ENCODE measurements at regions not wholly inside any gene's neighbourhood (a gene's known extent, or its start where the extent isn't known, plus 50 kb on each side); places are given as distances from the start of the nearest gene placed in this dataset.
"Not testable (repeated sequence)": the region's sequence is repeated elsewhere in the genome, so short reads cannot be mapped to it uniquely, and the experiment has no call there.

- H3K4me1 Mint-ChIP-seq = no peaks in the 10 kb centered on the region
- peaks cover 5% of the 10 kb centered on the region for H3K27me3 Mint-ChIP-seq
Measured at GRCh38 chr3:64384561-64384960, 159.3 kb upstream of the PRICKLE2 start.

GRCh38 chr3:64382153-64382552 lies 156.9 kb upstream of the PRICKLE2 start:
- no peaks in the 10 kb centered on the region for H3K4me1 Mint-ChIP-seq
- H3K27me3 Mint-ChIP-seq = peaks cover 5% of the 10 kb centered on the region
- no peaks in the 10 kb centered on the region for H3K9me3 Mint-ChIP-seq
- H3K4me3 Mint-ChIP-seq = no peak overlapping the region
- no peaks in the 10 kb centered on the region for H3K36me3 Mint-ChIP-seq
- H3K27ac Mint-ChIP-seq = no peak overlapping the region

More at GRCh38 chr3:64384561-64384960, 159.3 kb upstream of the PRICKLE2 start:
- H3K36me3 Mint-ChIP-seq = no peaks in the 10 kb centered on the region
- H3K27ac Mint-ChIP-seq = no peak overlapping the region
- no peaks in the 10 kb centered on the region for H3K9me3 Mint-ChIP-seq
- H3K4me3 Mint-ChIP-seq = no peak overlapping the region

- Mint-ChIP-seq H3K36me3 (no peaks in the 10 kb centered on the region), H3K27ac (no peak overlapping the region), H3K27me3 (peaks cover 4% of the 10 kb centered on the region), H3K4me3 (no peak overlapping the region), H3K9me3 (no peaks in the 10 kb centered on the region), H3K4me1 (no peaks in the 10 kb centered on the region)
Measured at GRCh38 chr3:64381367-64381766, 156.1 kb upstream of the PRICKLE2 start.

- Mint-ChIP-seq H3K27me3 (peaks cover 3% of the 10 kb centered on the region), H3K9me3 (no peaks in the 10 kb centered on the region), H3K4me1 (no peaks in the 10 kb centered on the region), H3K4me3 (no peak overlapping the region), H3K36me3 (no peaks in the 10 kb centered on the region), H3K27ac (no peak overlapping the region)
Measured at GRCh38 chr3:64380546-64380945, 155.3 kb upstream of the PRICKLE2 start.

- Mint-ChIP-seq H3K27me3 (peaks cover 3% of the 10 kb centered on the region), H3K4me1 (no peaks in the 10 kb centered on the region), H3K27ac (no peak overlapping the region), H3K4me3 (no peak overlapping the region), H3K36me3 (no peaks in the 10 kb centered on the region), H3K9me3 (no peaks in the 10 kb centered on the region)
Measured at GRCh38 chr3:64379221-64379620, 154.0 kb upstream of the PRICKLE2 start.

- H3K27ac Mint-ChIP-seq = no peak overlapping the region
- no peaks in the 10 kb centered on the region for H3K36me3 Mint-ChIP-seq
- H3K4me1 Mint-ChIP-seq = no peaks in the 10 kb centered on the region
- H3K4me3 Mint-ChIP-seq = no peak overlapping the region
- H3K27me3 Mint-ChIP-seq = peaks cover 2% of the 10 kb centered on the region
- H3K9me3 Mint-ChIP-seq = no peaks in the 10 kb centered on the region
Measured at GRCh38 chr3:64377942-64378341, 152.7 kb upstream of the PRICKLE2 start.

GRCh38 chr3:64375737-64376136 lies 150.5 kb upstream of the PRICKLE2 start:
- Mint-ChIP-seq H3K4me3 (no peak overlapping the region), H3K27me3 (peaks cover 2% of the 10 kb centered on the region)

GRCh38 chr3:64369390-64369789 lies 144.1 kb upstream of the PRICKLE2 start:
- Mint-ChIP-seq H3K9me3 (no peaks in the 10 kb centered on the region), H3K4me3 (no peak overlapping the region), H3K36me3 (no peaks in the 10 kb centered on the region), H3K27ac (no peak overlapping the region), H3K4me1 (no peaks in the 10 kb centered on the region), H3K27me3 (peaks cover 4% of the 10 kb centered on the region)

More at GRCh38 chr3:64375737-64376136, 150.5 kb upstream of the PRICKLE2 start:
- Mint-ChIP-seq H3K4me1 (no peaks in the 10 kb centered on the region), H3K27ac (no peak overlapping the region), H3K36me3 (no peaks in the 10 kb centered on the region), H3K9me3 (no peaks in the 10 kb centered on the region)

- Mint-ChIP-seq H3K27me3 (peaks cover 4% of the 10 kb centered on the region), H3K9me3 (no peaks in the 10 kb centered on the region), H3K4me1 (no peaks in the 10 kb centered on the region), H3K27ac (no peak overlapping the region), H3K36me3 (no peaks in the 10 kb centered on the region), H3K4me3 (no peak overlapping the region)
Measured at GRCh38 chr3:64368257-64369020, 143.2 kb upstream of the PRICKLE2 start.

GRCh38 chr3:64365877-64366276 lies 140.6 kb upstream of the PRICKLE2 start:
- no peaks in the 10 kb centered on the region for H3K36me3 Mint-ChIP-seq
- no peaks in the 10 kb centered on the region for H3K4me1 Mint-ChIP-seq
- no peak overlapping the region for H3K4me3 Mint-ChIP-seq
- no peaks in the 10 kb centered on the region for H3K9me3 Mint-ChIP-seq
- peaks cover 4% of the 10 kb centered on the region for H3K27me3 Mint-ChIP-seq
- H3K27ac Mint-ChIP-seq = no peak overlapping the region

- H3K27me3 Mint-ChIP-seq = peaks cover 6% of the 10 kb centered on the region
- H3K9me3 Mint-ChIP-seq = no peaks in the 10 kb centered on the region
- no peak overlapping the region for H3K27ac Mint-ChIP-seq
- no peaks in the 10 kb centered on the region for H3K36me3 Mint-ChIP-seq
- no peaks in the 10 kb centered on the region for H3K4me1 Mint-ChIP-seq
- no peak overlapping the region for H3K4me3 Mint-ChIP-seq
Measured at GRCh38 chr3:64363842-64364241, 138.6 kb upstream of the PRICKLE2 start.

- H3K4me3 Mint-ChIP-seq = no peak overlapping the region
- H3K36me3 Mint-ChIP-seq = no peaks in the 10 kb centered on the region
- H3K27ac Mint-ChIP-seq = no peak overlapping the region
- H3K27me3 Mint-ChIP-seq = peaks cover 4% of the 10 kb centered on the region
- no peaks in the 10 kb centered on the region for H3K4me1 Mint-ChIP-seq
- H3K9me3 Mint-ChIP-seq = no peaks in the 10 kb centered on the region
Measured at GRCh38 chr3:64361962-64362735, 136.9 kb upstream of the PRICKLE2 start.

GRCh38 chr3:64361036-64361435 lies 135.8 kb upstream of the PRICKLE2 start:
- not testable (repeated sequence) for H3K9me3 Mint-ChIP-seq, H3K36me3 Mint-ChIP-seq, H3K4me1 Mint-ChIP-seq, H3K27ac Mint-ChIP-seq, H3K4me3 Mint-ChIP-seq, H3K27me3 Mint-ChIP-seq

GRCh38 chr3:64360280-64360679 lies 135.0 kb upstream of the PRICKLE2 start:
- no peak overlapping the region for H3K4me3 Mint-ChIP-seq
- no peaks in the 10 kb centered on the region for H3K36me3 Mint-ChIP-seq
- peaks cover 10% of the 10 kb centered on the region for H3K4me1 Mint-ChIP-seq

GRCh38 chr3:64359735-64360134 lies 134.5 kb upstream of the PRICKLE2 start:
- Mint-ChIP-seq H3K9me3 (no peaks in the 10 kb centered on the region), H3K4me1 (peaks cover 14% of the 10 kb centered on the region), H3K27me3 (peaks cover 2% of the 10 kb centered on the region), H3K36me3 (no peaks in the 10 kb centered on the region), H3K4me3 (no peak overlapping the region), H3K27ac (no peak overlapping the region)

More at GRCh38 chr3:64360280-64360679, 135.0 kb upstream of the PRICKLE2 start:
- Mint-ChIP-seq H3K9me3 (no peaks in the 10 kb centered on the region), H3K27me3 (peaks cover 2% of the 10 kb centered on the region), H3K27ac (no peak overlapping the region)

GRCh38 chr3:64358853-64359252 lies 133.6 kb upstream of the PRICKLE2 start:
- H3K4me1 Mint-ChIP-seq = peaks cover 14% of the 10 kb centered on the region
- H3K36me3 Mint-ChIP-seq = no peaks in the 10 kb centered on the region
- no peak overlapping the region for H3K27ac Mint-ChIP-seq
- no peak overlapping the region for H3K4me3 Mint-ChIP-seq
- peaks cover 2% of the 10 kb centered on the region for H3K27me3 Mint-ChIP-seq
- H3K9me3 Mint-ChIP-seq = no peaks in the 10 kb centered on the region

Data from activated naive CD4-positive, alpha-beta T cell treated with anti-CD3 and anti-CD28 coated beads, Interleukin-2, amount 50 U/mL, for 24 hours (primary cell).